Prostate gland (tissue), 2 donors: ENCODE measurements at regions not wholly inside any gene's neighbourhood (a gene's known extent, or its start where the extent isn't known, plus 50 kb on each side); places are given as distances from the start of the nearest gene placed in this dataset.

Source experiments
- CTCF ChIP-seq, 4 experiments: fragments of 200-600 bp in 2 of 4; fragments of 450-650 bp in 2 of 4; sonication (generic) in 2 of 4; IDR thresholded peaks; 1 replicate in 3 of 4; 2 replicates in 1 of 4; pipeline ENCODE4 v1.5.1; 2016 to 2019; ENCODE audit warnings: antibody characterized with exemption in 4 of 4, mild to moderate bottlenecking in 2 of 4, moderate library complexity in 2 of 4
- POLR2A ChIP-seq: fragments of 450-650 bp; IDR thresholded peaks from one replicate; pipeline ENCODE4 v1.6.1; 2016; ENCODE audit warnings: antibody characterized with exemption, mild to moderate bottlenecking
- POLR2AphosphoS5 ChIP-seq: sonication (generic); formaldehyde crosslinking; IDR thresholded peaks from one replicate; pipeline ENCODE4 v1.6.1; 2017; ENCODE audit warnings: antibody characterized with exemption

- TF ChIP-seq CTCF (IDR thresholded peaks at IDR 0.05) (no peak), POLR2A (no peak), POLR2AphosphoS5 (no peak)
Observed at GRCh38 chr16:9280069-9280466, 188.6 kb downstream of the HAPSTR1 start.
